ENCODE measurements at regions not wholly inside any gene's neighbourhood (a gene's known extent, or its start where the extent isn't known, plus 50 kb on each side); places are given as distances from the start of the nearest gene placed in this dataset.
"Not testable (repeated sequence)": the region's sequence is repeated elsewhere in the genome, so short reads cannot be mapped to it uniquely, and the experiment has no call there.

- DNase-seq, result no peak
These were observed 53.5 kb downstream of the XCL2 start for GRCh38 chr1:168490306-168490705.

- no peak for DNase-seq
These were observed 55.7 kb downstream of the XCL2 start for GRCh38 chr1:168488138-168488537.

GRCh38 chr1:168486820-168487219 is 57.0 kb downstream of the XCL2 start:
- DNase-seq, result not testable (repeated sequence)

GRCh38 chr1:168485048-168485447 is 58.7 kb downstream of the XCL2 start:
- DNase-seq, result no peak

- no peak for DNase-seq
These were observed 59.7 kb downstream of the XCL2 start for GRCh38 chr1:168484083-168484482.

- DNase-seq, result no peak
These were observed 60.3 kb downstream of the XCL2 start for GRCh38 chr1:168483539-168483938.

GRCh38 chr1:168482106-168482505 is 61.7 kb downstream of the XCL2 start:
- no peak for DNase-seq

- no peak for DNase-seq
These were observed 62.2 kb downstream of the XCL2 start for GRCh38 chr1:168481586-168481985.

- DNase-seq, result no peak
These were observed 62.8 kb downstream of the XCL2 start for GRCh38 chr1:168480997-168481396.

GRCh38 chr1:168477792-168478191 is 66.0 kb downstream of the XCL2 start:
- no peak for DNase-seq

- DNase-seq, result no peak
These were observed 67.0 kb downstream of the XCL2 start for GRCh38 chr1:168476588-168477385.

GRCh38 chr1:168474322-168474721 is 69.5 kb downstream of the XCL2 start:
- no peak for DNase-seq

- no peak for DNase-seq
These were observed 70.7 kb downstream of the XCL2 start for GRCh38 chr1:168473126-168473525.

- no peak for DNase-seq
These were observed 71.6 kb downstream of the XCL2 start for GRCh38 chr1:168472223-168472622.

GRCh38 chr1:168470901-168471431 is 72.8 kb downstream of the XCL2 start:
- DNase-seq, result no peak

GRCh38 chr1:168469690-168470089 is 74.1 kb downstream of the XCL2 start:
- no peak for DNase-seq

GRCh38 chr1:168468822-168469221 is 75.0 kb downstream of the XCL2 start:
- no peak for DNase-seq

- no peak for DNase-seq
These were observed 75.6 kb downstream of the XCL2 start for GRCh38 chr1:168468042-168468809.

GRCh38 chr1:168467452-168467851 is 76.3 kb downstream of the XCL2 start:
- no peak for DNase-seq

GRCh38 chr1:168466714-168467131 is 77.1 kb downstream of the XCL2 start:
- DNase-seq, result no peak

- DNase-seq, result peak; percentile 92
These were observed 77.6 kb downstream of the XCL2 start for GRCh38 chr1:168466092-168466713.

- not testable (repeated sequence) for DNase-seq
These were observed 82.7 kb downstream of the XCL2 start for GRCh38 chr1:168461108-168461507.

GRCh38 chr1:168457296-168457695 is 86.5 kb downstream of the XCL2 start:
- DNase-seq, result not testable (repeated sequence)
